Gastroesophageal sphincter (tissue), 3 donors: ENCODE measurements at regions not wholly inside any gene's neighbourhood (a gene's known extent, or its start where the extent isn't known, plus 50 kb on each side); places are given as distances from the start of the nearest gene placed in this dataset.

Experiments used
- POLR2A ChIP-seq, 2 donors: fragments of 450-650 bp; IDR thresholded peaks; one replicate each; pipeline ENCODE4 v1.6.1; 2017; ENCODE audit warnings: antibody characterized with exemption in 2 of 2, mild to moderate bottlenecking in 2 of 2, moderate library complexity in 1 of 2
- POLR2AphosphoS5 ChIP-seq: sonication (generic); formaldehyde crosslinking; IDR thresholded peaks from one replicate; pipeline ENCODE4 v1.6.1; 2017; ENCODE audit warnings: antibody characterized with exemption
- TF ChIP-seq, protein P1 (sequence below), 4 experiments: fragments of 200-600 bp in 2 of 4; fragments of 450-650 bp in 2 of 4; sonication (generic) in 1 of 4; IDR thresholded peaks; one replicate each; pipeline ENCODE4 v1.5.1; 2017 to 2019; ENCODE audit warnings: antibody characterized with exemption in 4 of 4, mild to moderate bottlenecking in 2 of 4, moderate library complexity in 2 of 4

DNA sequence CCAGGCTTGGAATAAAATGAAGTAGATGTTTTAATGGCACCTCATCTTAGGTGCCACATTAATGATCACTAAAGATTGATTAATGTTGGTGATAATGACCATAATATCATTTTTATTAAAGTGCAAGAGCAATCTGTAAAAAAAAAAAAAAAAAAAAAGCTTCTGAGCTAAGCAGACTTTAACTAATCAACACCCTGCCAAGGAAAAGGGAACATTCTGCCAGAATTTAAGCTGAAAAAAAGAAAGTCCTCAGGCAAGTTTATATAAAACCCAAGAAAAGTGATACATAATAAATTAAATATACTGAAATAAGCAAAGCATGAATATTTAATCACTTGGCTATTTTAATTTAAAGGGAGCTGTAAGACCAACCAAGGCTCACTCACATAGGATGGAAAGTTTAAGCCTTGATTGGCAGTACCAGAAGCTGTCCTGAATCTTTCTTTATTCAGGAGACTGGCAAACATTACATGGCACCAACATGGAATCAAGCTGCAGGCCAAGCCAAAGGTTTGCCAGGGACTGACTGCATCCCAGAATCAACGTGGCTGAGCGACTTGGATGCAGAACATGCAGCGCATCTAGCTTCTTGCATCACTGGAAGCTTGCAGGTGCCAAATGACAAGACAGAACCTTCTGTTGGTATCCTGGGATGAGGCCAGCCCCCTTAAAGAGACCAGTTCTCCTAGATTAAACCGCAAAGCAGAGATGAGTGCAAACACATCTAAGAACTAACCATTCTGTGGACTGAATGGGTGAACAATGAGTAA, 413.6 kb downstream of the ENC1 start:
- TF ChIP-seq, protein P1, sequence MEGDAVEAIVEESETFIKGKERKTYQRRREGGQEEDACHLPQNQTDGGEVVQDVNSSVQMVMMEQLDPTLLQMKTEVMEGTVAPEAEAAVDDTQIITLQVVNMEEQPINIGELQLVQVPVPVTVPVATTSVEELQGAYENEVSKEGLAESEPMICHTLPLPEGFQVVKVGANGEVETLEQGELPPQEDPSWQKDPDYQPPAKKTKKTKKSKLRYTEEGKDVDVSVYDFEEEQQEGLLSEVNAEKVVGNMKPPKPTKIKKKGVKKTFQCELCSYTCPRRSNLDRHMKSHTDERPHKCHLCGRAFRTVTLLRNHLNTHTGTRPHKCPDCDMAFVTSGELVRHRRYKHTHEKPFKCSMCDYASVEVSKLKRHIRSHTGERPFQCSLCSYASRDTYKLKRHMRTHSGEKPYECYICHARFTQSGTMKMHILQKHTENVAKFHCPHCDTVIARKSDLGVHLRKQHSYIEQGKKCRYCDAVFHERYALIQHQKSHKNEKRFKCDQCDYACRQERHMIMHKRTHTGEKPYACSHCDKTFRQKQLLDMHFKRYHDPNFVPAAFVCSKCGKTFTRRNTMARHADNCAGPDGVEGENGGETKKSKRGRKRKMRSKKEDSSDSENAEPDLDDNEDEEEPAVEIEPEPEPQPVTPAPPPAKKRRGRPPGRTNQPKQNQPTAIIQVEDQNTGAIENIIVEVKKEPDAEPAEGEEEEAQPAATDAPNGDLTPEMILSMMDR (IDR thresholded peaks at IDR 0.05): no peak
- TF ChIP-seq POLR2A (IDR thresholded peaks at IDR 0.05) (no peak), POLR2AphosphoS5 (no peak)
